Tibial nerve (tissue), 3 donors: ENCODE measurements at regions not wholly inside any gene's neighbourhood (a gene's known extent, or its start where the extent isn't known, plus 50 kb on each side); places are given as distances from the start of the nearest gene placed in this dataset.

Source experiments
- POLR2A ChIP-seq, 2 donors: fragments of 450-650 bp; IDR thresholded peaks; one replicate each; pipeline ENCODE4 v1.6.1; 2017; ENCODE audit warnings: antibody characterized with exemption in 2 of 2, mild to moderate bottlenecking in 2 of 2, moderate library complexity in 2 of 2
- TF ChIP-seq, protein P1 (sequence below), 5 experiments: fragments of 200-600 bp in 3 of 5; fragments of 450-650 bp in 2 of 5; sonication (generic) in 3 of 5; IDR thresholded peaks; one replicate each; pipeline ENCODE4 v1.5.1; 2016 to 2019; ENCODE audit warnings: antibody characterized with exemption in 5 of 5, mild to moderate bottlenecking in 3 of 5, moderate library complexity in 2 of 5

DNA sequence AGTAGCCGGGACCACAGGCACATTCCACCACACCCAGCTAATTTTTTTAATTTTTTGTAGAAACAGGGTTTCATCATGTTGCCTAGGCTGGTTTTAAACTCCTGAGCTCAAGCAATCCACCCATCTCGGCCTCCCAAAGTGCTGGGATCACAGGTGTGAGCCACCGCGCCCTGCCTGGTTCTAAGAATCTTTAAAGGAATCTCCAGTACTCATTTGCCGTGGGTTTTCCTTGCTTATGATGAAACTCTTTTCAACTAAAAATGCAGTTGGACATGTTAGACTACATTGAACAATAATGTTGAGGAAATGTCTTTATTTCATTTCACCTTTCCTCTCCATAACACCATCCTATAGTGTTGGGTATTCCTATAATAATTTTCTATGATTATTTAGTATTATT, 121.6 kb downstream of the ZNF281 start:
- TF ChIP-seq POLR2A (IDR thresholded peaks at IDR 0.05), result no peak
- TF ChIP-seq, protein P1, sequence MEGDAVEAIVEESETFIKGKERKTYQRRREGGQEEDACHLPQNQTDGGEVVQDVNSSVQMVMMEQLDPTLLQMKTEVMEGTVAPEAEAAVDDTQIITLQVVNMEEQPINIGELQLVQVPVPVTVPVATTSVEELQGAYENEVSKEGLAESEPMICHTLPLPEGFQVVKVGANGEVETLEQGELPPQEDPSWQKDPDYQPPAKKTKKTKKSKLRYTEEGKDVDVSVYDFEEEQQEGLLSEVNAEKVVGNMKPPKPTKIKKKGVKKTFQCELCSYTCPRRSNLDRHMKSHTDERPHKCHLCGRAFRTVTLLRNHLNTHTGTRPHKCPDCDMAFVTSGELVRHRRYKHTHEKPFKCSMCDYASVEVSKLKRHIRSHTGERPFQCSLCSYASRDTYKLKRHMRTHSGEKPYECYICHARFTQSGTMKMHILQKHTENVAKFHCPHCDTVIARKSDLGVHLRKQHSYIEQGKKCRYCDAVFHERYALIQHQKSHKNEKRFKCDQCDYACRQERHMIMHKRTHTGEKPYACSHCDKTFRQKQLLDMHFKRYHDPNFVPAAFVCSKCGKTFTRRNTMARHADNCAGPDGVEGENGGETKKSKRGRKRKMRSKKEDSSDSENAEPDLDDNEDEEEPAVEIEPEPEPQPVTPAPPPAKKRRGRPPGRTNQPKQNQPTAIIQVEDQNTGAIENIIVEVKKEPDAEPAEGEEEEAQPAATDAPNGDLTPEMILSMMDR (IDR thresholded peaks at IDR 0.05), result no peak
